HepG2 (cell line): ENCODE measurements at regions not wholly inside any gene's neighbourhood (a gene's known extent, or its start where the extent isn't known, plus 50 kb on each side); places are given as distances from the start of the nearest gene placed in this dataset.

Experiments used
- ATAC-seq: fragments of 200-7000 bp; cut with Tn5 transposase; 3 replicates; pipeline ENCODE4 v1.9.1; 2020; ENCODE audit warnings: mild to moderate bottlenecking, moderate library complexity
- BruUV-seq: library from RNA; stranded (reverse); fragments of 400-500 nt; replicated peaks from 2 replicates; lab custom pipeline; 2021; lab: Mats Ljungman, UMichigan
- CTCF ChIA-PET: fragments of 300-600 bp; formaldehyde crosslinking; extraction: SDS; loops from one replicate; lab custom pipeline; 2021; ENCODE audit warnings: low total read pairs, inconsistent platforms, low intra/inter-chr PET ratio; lab: Yijun Ruan, JAX
- POLR2A ChIA-PET: fragments of 350-600 bp; sonication (Branson Sonifier 250); formaldehyde crosslinking; loops from one replicate; lab custom pipeline; 2020; ENCODE audit warnings: antibody characterized with exemption, inconsistent platforms; lab: Yijun Ruan, JAX
- DNase-seq: peaks from one replicate; pipeline ENCODE4 v3.0.0-alpha.2; 2015; ENCODE audit warnings: low spot score
- FAIRE-seq: peaks from 3 replicates; lab custom pipeline; 2011; peaks lifted over from hg19 to GRCh38; lab: Jason Lieb, UNC
- H2AFZ ChIP-seq: one replicate; pipeline ENCODE4 v1.6.1; 2011; ENCODE audit warnings: low read length, inconsistent platforms
- H3K27ac ChIP-seq: fragments of 300-600 bp; 3 replicates; pipeline ENCODE4 v1.8.0; 2011; ENCODE audit warnings: mixed run types, mild to moderate bottlenecking, mixed read lengths, low read length, inconsistent platforms; ENCODE audit not compliant: insufficient read depth; ENCODE audit errors: extremely low read length
- H3K27me3 ChIP-seq, 2 experiments: fragments of 200-600 bp in 1 of 2; 2 replicates in 1 of 2; 3 replicates in 1 of 2; pipeline versions ENCODE4 v1.6.0 to v1.8.0; 2011; ENCODE audit warnings: low read length in 2 of 2, mild to moderate bottlenecking in 2 of 2, moderate library complexity in 2 of 2, inconsistent platforms in 1 of 2; ENCODE audit not compliant: insufficient read depth in 2 of 2, control insufficient read depth in 1 of 2
- H3K36me3 ChIP-seq, 2 experiments: fragments of 200-600 bp in 1 of 2; replicated peaks in 1 of 2; 2 replicates in 1 of 2; 3 replicates in 1 of 2; pipeline versions ENCODE4 v1.5.1 to v1.8.0; 2011; ENCODE audit warnings: low read length in 2 of 2, inconsistent platforms in 1 of 2; ENCODE audit not compliant: insufficient read depth in 2 of 2, control insufficient read depth in 1 of 2
- H3K4me1 ChIP-seq: 2 replicates; pipeline ENCODE4 v1.5.1; 2012; ENCODE audit warnings: low read length, inconsistent platforms; ENCODE audit not compliant: insufficient read depth
- H3K4me2 ChIP-seq: 2 replicates; pipeline ENCODE4 v1.6.0; 2011; ENCODE audit warnings: low read depth, low read length, inconsistent platforms
- H3K4me3 ChIP-seq, 3 experiments: fragments of 200-600 bp in 1 of 3; sonication (generic), shearing (Covaris generic) in 1 of 3; replicated peaks in 1 of 3; 2 replicates each; pipeline ENCODE4 v1.5.1; 2011 to 2016; ENCODE audit warnings: low read length in 3 of 3, inconsistent platforms in 2 of 3, low read depth in 2 of 3, mild to moderate bottlenecking in 2 of 3, control low read depth in 1 of 3, mixed read lengths in 1 of 3; ENCODE audit not compliant: insufficient read depth in 1 of 3
- H3K79me2 ChIP-seq: one replicate; pipeline ENCODE4 v1.6.1; 2011; ENCODE audit warnings: low read length, inconsistent platforms; ENCODE audit not compliant: insufficient read depth
- H3K9ac ChIP-seq: 2 replicates; pipeline ENCODE4 v1.6.0; 2011; ENCODE audit warnings: mild to moderate bottlenecking, low read depth, low read length, inconsistent platforms; ENCODE audit not compliant: insufficient read depth
- H3K9me3 ChIP-seq: 2 replicates; pipeline ENCODE4 v1.5.1; 2012; ENCODE audit warnings: mild to moderate bottlenecking, low read length
- H4K20me1 ChIP-seq: 2 replicates; pipeline ENCODE4 v1.6.0; 2011; ENCODE audit warnings: inconsistent platforms, mild to moderate bottlenecking, low read length, moderate library complexity; ENCODE audit not compliant: insufficient read depth
- GRHL1 ChIP-seq: sonication (generic); formaldehyde crosslinking; conservative IDR thresholded peaks from 2 replicates; pipeline ENCODE4 v1.8.0; 2022; ENCODE audit warnings: missing genetic modification reagents
- NPAS2 ChIP-seq: sonication (generic); formaldehyde crosslinking; IDR thresholded peaks from 2 replicates; pipeline ENCODE4 v1.8.0; 2022; ENCODE audit warnings: mild to moderate bottlenecking, missing genetic modification reagents, borderline replicate concordance
- RCOR2 ChIP-seq: IDR thresholded peaks from 2 replicates; pipeline ENCODE4 v1.6.1; 2016; ENCODE audit warnings: missing biosample characterization, missing genetic modification reagents
- ZNF605 ChIP-seq: sonication (generic); formaldehyde crosslinking; IDR thresholded peaks from 2 replicates; pipeline ENCODE4 v1.8.0; 2022; ENCODE audit warnings: mild to moderate bottlenecking, missing genetic modification reagents
- ZNF710 ChIP-seq: sonication (generic); formaldehyde crosslinking; IDR thresholded peaks from 2 replicates; pipeline ENCODE4 v1.5.0; 2020; ENCODE audit warnings: mild to moderate bottlenecking, missing genetic modification reagents, borderline replicate concordance
- WGBS: methylation state at CpG from one replicate; pipeline ENCODE4 v1.1.6; 2017; ENCODE audit warnings: low lambda C conversion rate; 5-methylcytosine and 5-hydroxymethylcytosine counted together
- in situ Hi-C: cut with HindIII; loops from 2 replicates; pipeline ENCODE4 v1.10.0; 2017; ENCODE audit warnings: low pct_unique_long_range_greater_than_20kb; ENCODE audit not compliant: extremely low pct_ligation_motif_present
- intact Hi-C: fragments of 100-400 bp; cut with micrococcal nuclease; formaldehyde crosslinking; loops from one replicate; pipeline ENCODE4 v1.10.0; 2022; ENCODE audit not compliant: unreplicated experiment

GRCh38 chr2:216554286-216554685 lies 55.6 kb downstream of the RPL37A start:
- intact Hi-C loops (no loop called here), in situ Hi-C loops (no loop called here)
- no TSS peak for BruUV-seq
- Histone ChIP-seq H3K4me3 (no peak overlapping the region), H3K27ac (no peak overlapping the region), H3K9ac (no peak overlapping the region), H4K20me1 (no peaks in the 10 kb centered on the region), H3K9me3 (no peaks in the 10 kb centered on the region), H2AFZ (no peak overlapping the region), H3K36me3 (no peaks in the 10 kb centered on the region), H3K27me3 (no peaks in the 10 kb centered on the region), H3K79me2 (no peaks in the 10 kb centered on the region), H3K4me1 (peaks cover 65% of the 10 kb centered on the region), H3K4me2 (no peak overlapping the region)
- FAIRE-seq (no peak), ATAC-seq (no peak), DNase-seq (no peak)
- TF ChIP-seq NPAS2 (CRISPR knock-in tag) (no peak), ZNF605 (0 out of 2 replicates have a peak, but pooled peaks have one; percentile 11), RCOR2 (CRISPR knock-in tag) (no peak), ZNF710 (CRISPR knock-in tag) (0 out of 2 replicates have a peak, but pooled peaks have one; percentile 26), GRHL1 (CRISPR knock-in tag) (no peak)
- WGBS, result 61% methylated on average over 3 of the region's 3 CpGs
- ChIA-PET CTCF (no interaction called here), POLR2A (interaction anchor here (1.5 kb wide), 1 partner anchor 18 kb away, joined by 4 read pairs; no protein-coding TSS in a partner anchor)
